ENCODE measurements at regions not wholly inside any gene's neighbourhood (a gene's known extent, or its start where the extent isn't known, plus 50 kb on each side); places are given as distances from the start of the nearest gene placed in this dataset.

GRCh38 chr12:30144777-30145683 is 361.3 kb upstream of the TMTC1 start:
- no peaks in the 10 kb centered on the region for H3K36me3 ChIP-seq
- intact Hi-C loops (cut with DNase I; ENCODE audit: low total_unique reads): no loop called here
- peaks cover 0 to 1% (median 0%) of the 10 kb centered on the region in 3 donors for H3K9me3 ChIP-seq
- H3K27me3 ChIP-seq: no peaks in the 10 kb centered on the region
- no peak for DNase-seq
- TF ChIP-seq CTCF (IDR thresholded peaks at IDR 0.05): no peak
- H3K4me1 ChIP-seq: peaks cover 0 to 12% (median 2%) of the 10 kb centered on the region in 4 donors
- no peak overlapping the region for H3K27ac ChIP-seq
- H3K4me3 ChIP-seq: no peak overlapping the region

- intact Hi-C loops (cut with DNase I; ENCODE audit: low total_unique reads): no loop called here
- no peak for DNase-seq
- Histone ChIP-seq H3K27me3 (no peaks in the 10 kb centered on the region), H3K27ac (no peak overlapping the region), H3K4me1 (peaks cover 0 to 18% (median 2%) of the 10 kb centered on the region in 4 donors), H3K4me3 (no peak overlapping the region), H3K36me3 (no peaks in the 10 kb centered on the region), H3K9me3 (peaks cover 0 to 4% (median 0%) of the 10 kb centered on the region in 3 donors)
- TF ChIP-seq CTCF (IDR thresholded peaks at IDR 0.05): no peak
Measured at GRCh38 chr12:30142301-30142700, 358.6 kb upstream of the TMTC1 start.

DNA sequence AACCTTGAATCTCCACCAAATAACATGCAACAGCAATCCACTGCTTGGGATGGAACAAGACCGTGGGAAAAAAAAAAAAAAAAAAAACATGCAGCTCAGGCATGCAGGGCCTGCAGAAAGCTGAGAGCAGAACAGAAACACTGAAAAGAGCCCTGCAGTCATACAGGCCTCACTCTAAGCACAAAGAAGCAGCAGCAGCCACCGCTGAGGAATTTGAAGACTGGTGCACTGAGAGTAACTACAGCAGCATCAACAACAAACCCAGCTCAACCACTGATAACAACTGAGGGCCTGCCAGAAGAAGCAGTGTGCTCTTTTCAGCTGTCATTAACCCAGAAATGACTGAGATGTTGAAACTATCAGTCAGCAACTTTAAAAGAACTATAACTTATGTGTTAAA is 354.7 kb upstream of the TMTC1 start:
- intact Hi-C loops (cut with DNase I; ENCODE audit: low total_unique reads): no loop called here
- H3K27me3 ChIP-seq: no peaks in the 10 kb centered on the region
- no peak for DNase-seq

DNA sequence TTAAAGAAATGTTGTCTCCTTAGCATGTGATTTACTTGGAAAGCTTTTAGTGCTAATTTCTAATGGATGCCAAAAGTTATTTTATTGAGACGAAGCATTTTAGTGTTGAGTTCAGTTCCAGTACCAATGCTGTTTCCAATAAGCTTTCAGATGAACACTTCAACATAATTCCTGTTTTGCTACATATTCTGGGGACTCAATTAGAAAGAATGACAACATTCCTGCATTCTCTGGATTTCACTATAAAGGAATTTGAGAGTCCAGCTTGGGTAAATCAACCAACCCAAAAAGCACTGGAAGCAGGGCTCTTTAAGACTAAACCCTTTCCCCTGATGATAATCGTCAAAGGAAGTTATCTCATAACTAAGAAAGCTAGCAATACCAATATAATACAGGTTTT is 353.0 kb upstream of the TMTC1 start:
- no peaks in the 10 kb centered on the region for H3K36me3 ChIP-seq
- TF ChIP-seq CTCF (IDR thresholded peaks at IDR 0.05): no peak
- H3K4me1 ChIP-seq: peaks cover 0 to 21% (median 5%) of the 10 kb centered on the region in 4 donors
- peaks cover 0 to 4% (median 0%) of the 10 kb centered on the region in 3 donors for H3K9me3 ChIP-seq
- no peak for DNase-seq
- H3K27me3 ChIP-seq: no peaks in the 10 kb centered on the region
- intact Hi-C loops (cut with DNase I; ENCODE audit: low total_unique reads): no loop called here
- H3K4me3 ChIP-seq: no peak overlapping the region
- H3K27ac ChIP-seq: no peak overlapping the region

More for the DNA sequence above, 354.7 kb upstream of the TMTC1 start:
- no peak overlapping the region for H3K4me3 ChIP-seq
- TF ChIP-seq CTCF (IDR thresholded peaks at IDR 0.05): no peak
- peaks cover 0 to 21% (median 5%) of the 10 kb centered on the region in 4 donors for H3K4me1 ChIP-seq
- H3K27ac ChIP-seq: no peak overlapping the region
- H3K9me3 ChIP-seq: peaks cover 0 to 4% (median 0%) of the 10 kb centered on the region in 3 donors
- H3K36me3 ChIP-seq: no peaks in the 10 kb centered on the region

DNA sequence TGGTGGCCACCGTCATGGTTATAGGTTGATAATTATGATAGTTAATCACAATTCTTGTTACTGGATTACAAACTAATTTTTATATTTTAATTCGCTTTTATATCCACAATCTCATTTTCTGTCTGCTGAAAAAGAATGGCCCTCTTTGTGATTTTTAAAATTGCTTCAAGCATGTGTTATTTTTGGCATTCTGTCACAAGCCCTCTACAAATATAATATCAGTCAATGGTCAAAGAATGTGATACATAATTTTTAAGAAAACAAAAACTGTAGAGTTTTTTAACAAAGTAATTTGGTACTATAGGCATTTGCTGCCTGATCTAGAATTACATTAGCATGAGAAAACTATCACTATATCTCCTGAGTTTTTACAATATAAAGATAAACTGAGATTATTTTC is 352.0 kb upstream of the TMTC1 start:
- intact Hi-C loops (cut with DNase I; ENCODE audit: low total_unique reads): no loop called here
- no peak overlapping the region for H3K27ac ChIP-seq
- no peak for TF ChIP-seq CTCF (IDR thresholded peaks at IDR 0.05)
- peaks cover 0 to 4% (median 0%) of the 10 kb centered on the region in 3 donors for H3K9me3 ChIP-seq
- peaks cover 0 to 21% (median 5%) of the 10 kb centered on the region in 4 donors for H3K4me1 ChIP-seq
- H3K36me3 ChIP-seq: no peaks in the 10 kb centered on the region
- DNase-seq: no peak
- H3K4me3 ChIP-seq: no peak overlapping the region
- no peaks in the 10 kb centered on the region for H3K27me3 ChIP-seq
